ENCODE measurements at regions not wholly inside any gene's neighbourhood (a gene's known extent, or its start where the extent isn't known, plus 50 kb on each side); places are given as distances from the start of the nearest gene placed in this dataset.

GRCh38 chr4:72770708-72771107 is 201.7 kb upstream of the ADAMTS3 start:
- intact Hi-C loops (cut with micrococcal nuclease) = no loop called here
- no peaks in the 10 kb centered on the region for H3K27me3 ChIP-seq (ENCODE audit: insufficient read depth, low read length)
- H3K27ac ChIP-seq (ENCODE audit: low read depth, low read length) = no peak overlapping the region
- H3K9me3 ChIP-seq (ENCODE audit: control insufficient read depth in 1 of 2, insufficient read depth in 1 of 2, low read depth in 1 of 2, low read length in 2 of 2) = no peaks in the 10 kb centered on the region
- no peak overlapping the region for H3K4me2 ChIP-seq (ENCODE audit: low read length)
- H3K9me2 ChIP-seq (ENCODE audit: insufficient read depth) = no peaks in the 10 kb centered on the region
- no peaks in the 10 kb centered on the region for H3K4me1 ChIP-seq (ENCODE audit: control insufficient read depth in 1 of 2, insufficient read depth in 2 of 2, low read length in 2 of 2)
- ChIA-PET RAD21 (ENCODE audit: low non-redundant PET in 1 of 2, low total read pairs in 2 of 2, uncharacterized antibody in 2 of 2, unreplicated experiment in 2 of 2) (no interaction called here), CTCF (no interaction called here), POLR2A (no interaction called here)
- no peaks in the 10 kb centered on the region for H3K79me2 ChIP-seq (ENCODE audit: insufficient read depth, low read length)
- BruUV-seq (replicated peaks) = no TSS peak
- H3K36me3 ChIP-seq (ENCODE audit: control insufficient read depth in 1 of 2, insufficient read depth in 2 of 2, low read length in 2 of 2) = no peaks in the 10 kb centered on the region
- DNase-seq (ENCODE audit: low read depth, low spot score) = no peak
- H4K20me1 ChIP-seq (ENCODE audit: insufficient read depth) = no peaks in the 10 kb centered on the region
- H2AFZ ChIP-seq (ENCODE audit: low read depth, low read length, poor library complexity, severe bottlenecking) = no peak overlapping the region
- TF ChIP-seq MAX (IDR thresholded peaks at IDR 0.05) (no peak), CEBPB (IDR thresholded peaks at IDR 0.05; ENCODE audit: low read depth) (no peak), EZH2phosphoT487 (IDR thresholded peaks at IDR 0.05; ENCODE audit: borderline replicate concordance) (no peak), TCF7L2 (IDR thresholded peaks at IDR 0.05; ENCODE audit: borderline replicate concordance, extremely low read depth, insufficient read depth, insufficient read length) (no peak), POLR2AphosphoS5 (IDR thresholded peaks at IDR 0.05; ENCODE audit: low read depth, low read length) (no peak)
- TF ChIP-seq, protein P1, sequence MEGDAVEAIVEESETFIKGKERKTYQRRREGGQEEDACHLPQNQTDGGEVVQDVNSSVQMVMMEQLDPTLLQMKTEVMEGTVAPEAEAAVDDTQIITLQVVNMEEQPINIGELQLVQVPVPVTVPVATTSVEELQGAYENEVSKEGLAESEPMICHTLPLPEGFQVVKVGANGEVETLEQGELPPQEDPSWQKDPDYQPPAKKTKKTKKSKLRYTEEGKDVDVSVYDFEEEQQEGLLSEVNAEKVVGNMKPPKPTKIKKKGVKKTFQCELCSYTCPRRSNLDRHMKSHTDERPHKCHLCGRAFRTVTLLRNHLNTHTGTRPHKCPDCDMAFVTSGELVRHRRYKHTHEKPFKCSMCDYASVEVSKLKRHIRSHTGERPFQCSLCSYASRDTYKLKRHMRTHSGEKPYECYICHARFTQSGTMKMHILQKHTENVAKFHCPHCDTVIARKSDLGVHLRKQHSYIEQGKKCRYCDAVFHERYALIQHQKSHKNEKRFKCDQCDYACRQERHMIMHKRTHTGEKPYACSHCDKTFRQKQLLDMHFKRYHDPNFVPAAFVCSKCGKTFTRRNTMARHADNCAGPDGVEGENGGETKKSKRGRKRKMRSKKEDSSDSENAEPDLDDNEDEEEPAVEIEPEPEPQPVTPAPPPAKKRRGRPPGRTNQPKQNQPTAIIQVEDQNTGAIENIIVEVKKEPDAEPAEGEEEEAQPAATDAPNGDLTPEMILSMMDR (IDR thresholded peaks at IDR 0.05 in 2 of 3, conservative IDR thresholded peaks at IDR 0.05 in 1 of 3; ENCODE audit: borderline replicate concordance in 1 of 3, insufficient read depth in 1 of 3, low read depth in 2 of 3, low read length in 2 of 3) = no peak
- H3K4me3 ChIP-seq (replicated peaks in 1 of 2; ENCODE audit: low read depth in 1 of 2, low read length in 2 of 2) = no peak overlapping the region
- H3K9ac ChIP-seq (ENCODE audit: low read length) = no peak overlapping the region
- no peak for ATAC-seq

- Histone ChIP-seq H3K9me3 (ENCODE audit: control insufficient read depth in 1 of 2, insufficient read depth in 1 of 2, low read depth in 1 of 2, low read length in 2 of 2) (no peaks in the 10 kb centered on the region), H3K4me1 (ENCODE audit: control insufficient read depth in 1 of 2, insufficient read depth in 2 of 2, low read length in 2 of 2) (no peaks in the 10 kb centered on the region), H3K27ac (ENCODE audit: low read depth, low read length) (no peak overlapping the region), H3K36me3 (ENCODE audit: control insufficient read depth in 1 of 2, insufficient read depth in 2 of 2, low read length in 2 of 2) (no peaks in the 10 kb centered on the region), H3K79me2 (ENCODE audit: insufficient read depth, low read length) (no peaks in the 10 kb centered on the region), H3K27me3 (ENCODE audit: insufficient read depth, low read length) (no peaks in the 10 kb centered on the region), H3K9me2 (ENCODE audit: insufficient read depth) (no peaks in the 10 kb centered on the region), H3K9ac (ENCODE audit: low read length) (no peak overlapping the region), H2AFZ (ENCODE audit: low read depth, low read length, poor library complexity, severe bottlenecking) (no peak overlapping the region), H4K20me1 (ENCODE audit: insufficient read depth) (no peaks in the 10 kb centered on the region), H3K4me2 (ENCODE audit: low read length) (no peak overlapping the region), H3K4me3 (replicated peaks in 1 of 2; ENCODE audit: low read depth in 1 of 2, low read length in 2 of 2) (no peak overlapping the region)
- ChIA-PET RAD21 (ENCODE audit: low non-redundant PET in 1 of 2, low total read pairs in 2 of 2, uncharacterized antibody in 2 of 2, unreplicated experiment in 2 of 2) (no interaction called here), POLR2A (no interaction called here), CTCF (no interaction called here)
- intact Hi-C loops (cut with micrococcal nuclease) = no loop called here
- DNase-seq (ENCODE audit: low read depth, low spot score) (no peak), ATAC-seq (no peak)
- no TSS peak for BruUV-seq (replicated peaks)
- TF ChIP-seq MAX (IDR thresholded peaks at IDR 0.05) (no peak), ELF1 (IDR thresholded peaks at IDR 0.05; ENCODE audit: borderline replicate concordance, low read depth) (no peak), EZH2phosphoT487 (IDR thresholded peaks at IDR 0.05; ENCODE audit: borderline replicate concordance) (no peak), SIN3A (IDR thresholded peaks at IDR 0.05; ENCODE audit: low read depth) (no peak), EZH2 (IDR thresholded peaks at IDR 0.05) (no peak), CBX3 (IDR thresholded peaks at IDR 0.05; ENCODE audit: low read depth) (no peak), POLR2AphosphoS5 (IDR thresholded peaks at IDR 0.05; ENCODE audit: low read depth, low read length) (no peak), POLR2A (IDR thresholded peaks at IDR 0.05; ENCODE audit: borderline replicate concordance, extremely low read depth, insufficient read depth, insufficient read length) (no peak), ZNF274 (IDR thresholded peaks at IDR 0.05; ENCODE audit: low read depth, low read length) (no peak), YY1 (IDR thresholded peaks at IDR 0.05; ENCODE audit: extremely low read depth, insufficient replicate concordance, low read depth, low read length) (no peak), EGR1 (IDR thresholded peaks at IDR 0.05; ENCODE audit: low read depth) (no peak), CEBPB (IDR thresholded peaks at IDR 0.05; ENCODE audit: low read depth) (no peak), JUND (IDR thresholded peaks at IDR 0.05) (no peak), SP1 (IDR thresholded peaks at IDR 0.05; ENCODE audit: low read depth) (no peak)
- TF ChIP-seq, protein P2, sequence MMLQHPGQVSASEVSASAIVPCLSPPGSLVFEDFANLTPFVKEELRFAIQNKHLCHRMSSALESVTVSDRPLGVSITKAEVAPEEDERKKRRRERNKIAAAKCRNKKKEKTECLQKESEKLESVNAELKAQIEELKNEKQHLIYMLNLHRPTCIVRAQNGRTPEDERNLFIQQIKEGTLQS (IDR thresholded peaks at IDR 0.05) = no peak
- TF ChIP-seq, protein P1 (IDR thresholded peaks at IDR 0.05 in 2 of 3, conservative IDR thresholded peaks at IDR 0.05 in 1 of 3; ENCODE audit: borderline replicate concordance in 1 of 3, insufficient read depth in 1 of 3, low read depth in 2 of 3, low read length in 2 of 3) = no peak
Measured at GRCh38 chr4:72768364-72768763, 199.3 kb upstream of the ADAMTS3 start.

All from HCT116 (cell line).